Uterus (tissue), 2 donors: ENCODE measurements at regions not wholly inside any gene's neighbourhood (a gene's known extent, or its start where the extent isn't known, plus 50 kb on each side); places are given as distances from the start of the nearest gene placed in this dataset.

Experiments
- POLR2A ChIP-seq, 2 donors: fragments of 450-650 bp; IDR thresholded peaks; one replicate each; pipeline ENCODE4 v1.6.1; 2016; ENCODE audit warnings: antibody characterized with exemption in 2 of 2, mild to moderate bottlenecking in 1 of 2, moderate library complexity in 1 of 2
- TF ChIP-seq, protein P1 (sequence below), 4 experiments: fragments of 200-600 bp in 2 of 4; fragments of 450-650 bp in 2 of 4; sonication (generic) in 2 of 4; IDR thresholded peaks; one replicate each; pipeline ENCODE4 v1.5.1; 2016 to 2019; ENCODE audit warnings: antibody characterized with exemption in 4 of 4, mild to moderate bottlenecking in 2 of 4, moderate library complexity in 1 of 4

DNA sequence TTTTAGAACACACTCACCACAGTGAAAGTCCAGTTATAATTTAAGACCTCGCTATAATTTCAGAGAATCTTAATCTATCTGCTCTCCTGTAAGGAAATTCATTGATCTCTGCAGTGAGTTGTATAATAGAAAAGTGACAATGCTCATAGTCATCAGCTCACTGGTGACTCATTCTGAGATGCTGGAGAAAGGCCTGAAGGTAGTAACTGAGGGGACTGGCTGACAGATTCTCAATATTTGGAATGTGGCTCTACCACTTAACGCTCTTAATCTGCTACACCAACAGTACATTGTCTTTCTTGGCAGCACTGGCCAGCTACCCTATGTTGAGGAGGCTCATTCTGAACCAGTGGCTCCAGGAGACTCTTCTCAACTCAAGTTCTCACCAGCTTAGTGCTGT is 246.1 kb downstream of the RPRM start:
- no peak for TF ChIP-seq POLR2A (IDR thresholded peaks at IDR 0.05)
- TF ChIP-seq, protein P1, sequence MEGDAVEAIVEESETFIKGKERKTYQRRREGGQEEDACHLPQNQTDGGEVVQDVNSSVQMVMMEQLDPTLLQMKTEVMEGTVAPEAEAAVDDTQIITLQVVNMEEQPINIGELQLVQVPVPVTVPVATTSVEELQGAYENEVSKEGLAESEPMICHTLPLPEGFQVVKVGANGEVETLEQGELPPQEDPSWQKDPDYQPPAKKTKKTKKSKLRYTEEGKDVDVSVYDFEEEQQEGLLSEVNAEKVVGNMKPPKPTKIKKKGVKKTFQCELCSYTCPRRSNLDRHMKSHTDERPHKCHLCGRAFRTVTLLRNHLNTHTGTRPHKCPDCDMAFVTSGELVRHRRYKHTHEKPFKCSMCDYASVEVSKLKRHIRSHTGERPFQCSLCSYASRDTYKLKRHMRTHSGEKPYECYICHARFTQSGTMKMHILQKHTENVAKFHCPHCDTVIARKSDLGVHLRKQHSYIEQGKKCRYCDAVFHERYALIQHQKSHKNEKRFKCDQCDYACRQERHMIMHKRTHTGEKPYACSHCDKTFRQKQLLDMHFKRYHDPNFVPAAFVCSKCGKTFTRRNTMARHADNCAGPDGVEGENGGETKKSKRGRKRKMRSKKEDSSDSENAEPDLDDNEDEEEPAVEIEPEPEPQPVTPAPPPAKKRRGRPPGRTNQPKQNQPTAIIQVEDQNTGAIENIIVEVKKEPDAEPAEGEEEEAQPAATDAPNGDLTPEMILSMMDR (IDR thresholded peaks at IDR 0.05), result no peak
